ENCODE measurements at regions not wholly inside any gene's neighbourhood (a gene's known extent, or its start where the extent isn't known, plus 50 kb on each side); places are given as distances from the start of the nearest gene placed in this dataset.
"Not testable (repeated sequence)": the region's sequence is repeated elsewhere in the genome, so short reads cannot be mapped to it uniquely, and the experiment has no call there.

- DNase-seq: no peak
These were observed 509.3 kb downstream of the CENPC start for GRCh38 chr4:67035986-67036385.

GRCh38 chr4:67035501-67035900 lies 509.8 kb downstream of the CENPC start:
- DNase-seq: no peak

DNA sequence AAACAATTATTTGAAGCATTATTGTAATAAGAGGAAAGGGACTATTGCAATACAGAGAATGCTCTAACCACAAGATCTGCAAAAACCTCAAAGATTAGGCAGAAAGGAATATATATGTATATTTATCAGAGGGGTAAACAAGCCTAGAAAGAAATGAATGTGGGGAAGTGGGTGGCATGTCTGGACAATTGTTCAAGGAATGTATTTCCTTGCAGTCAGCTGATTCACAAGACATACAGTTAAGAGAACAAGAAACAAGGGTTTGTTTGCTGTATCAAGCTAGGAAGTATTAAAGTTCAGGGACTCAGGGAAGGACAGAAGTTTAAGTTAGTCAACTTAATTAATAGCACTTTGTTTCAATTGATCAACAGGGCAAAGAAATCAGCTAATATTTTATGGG lies 514.7 kb downstream of the CENPC start:
- no peak for DNase-seq

GRCh38 chr4:67020438-67020797 lies 524.9 kb downstream of the CENPC start:
- DNase-seq: no peak

GRCh38 chr4:67019686-67020437 lies 525.4 kb downstream of the CENPC start:
- DNase-seq: no peak

- DNase-seq: no peak
These were observed 530.7 kb downstream of the CENPC start for GRCh38 chr4:67014592-67014991.

DNA sequence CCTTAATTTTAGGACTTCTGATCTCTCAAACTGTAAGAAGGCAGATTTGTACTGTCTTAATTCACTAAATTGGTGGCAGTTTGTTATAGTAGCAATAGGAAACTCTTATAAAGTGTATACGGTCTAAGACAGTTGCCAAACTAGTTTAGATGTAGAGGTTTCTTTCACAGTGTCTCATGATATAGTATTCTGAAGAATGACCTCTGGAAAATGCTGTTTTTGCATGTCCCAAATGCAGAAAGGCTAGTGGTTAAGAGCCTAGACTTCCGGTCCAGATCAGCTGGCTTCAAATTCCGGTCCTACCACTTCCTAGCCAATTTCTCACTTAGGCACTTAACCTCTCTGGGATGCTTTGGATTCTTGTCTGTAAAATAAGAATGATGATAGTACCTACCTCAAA lies 538.5 kb downstream of the CENPC start:
- DNase-seq: no peak

DNA sequence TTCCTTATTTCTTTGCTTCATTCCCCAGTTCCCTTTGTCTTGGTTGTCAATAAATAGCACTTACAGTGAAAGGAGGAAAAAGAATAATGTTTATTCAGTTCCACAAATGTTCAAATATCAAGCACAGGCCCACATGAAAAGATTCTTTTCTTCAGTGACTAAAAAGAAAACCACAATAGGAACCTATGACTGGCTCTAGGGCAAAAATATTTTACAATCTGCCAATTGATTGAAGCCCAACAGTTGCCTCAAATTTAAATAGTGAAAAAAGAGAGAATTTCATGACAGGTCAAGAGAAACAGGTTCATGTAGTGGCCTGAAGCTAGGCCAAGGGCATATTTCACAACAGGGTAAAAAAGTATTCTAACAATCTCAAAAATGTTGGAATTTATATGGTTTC lies 553.8 kb downstream of the CENPC start:
- DNase-seq: no peak

- no peak for DNase-seq
These were observed 570.6 kb downstream of the CENPC start for GRCh38 chr4:66974665-66975064.

- no peak for DNase-seq
These were observed 573.2 kb downstream of the CENPC start for GRCh38 chr4:66972087-66972486.

- DNase-seq: no peak
These were observed 580.8 kb downstream of the CENPC start for GRCh38 chr4:66964467-66964866.

DNA sequence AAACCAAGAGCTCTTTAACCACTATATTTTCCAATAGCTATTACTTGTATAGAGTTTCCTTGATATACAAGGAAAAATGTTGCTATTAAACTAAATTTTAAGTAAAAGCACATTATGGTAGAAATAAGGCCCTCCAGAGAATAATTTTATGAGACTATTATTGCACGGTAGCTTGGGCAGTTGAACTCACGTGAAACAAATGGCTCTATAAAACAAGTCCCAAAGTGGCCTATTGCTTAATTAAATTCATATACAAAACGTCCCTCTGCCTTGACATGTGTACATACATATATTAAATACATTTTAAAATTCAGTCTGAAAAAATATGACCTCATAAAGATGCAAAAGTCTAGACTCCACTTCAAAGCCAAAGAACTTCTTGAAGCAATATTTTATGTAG lies 582.2 kb downstream of the CENPC start:
- DNase-seq: no peak

- DNase-seq: no peak
These were observed 586.1 kb downstream of the CENPC start for GRCh38 chr4:66959207-66959606.

DNA sequence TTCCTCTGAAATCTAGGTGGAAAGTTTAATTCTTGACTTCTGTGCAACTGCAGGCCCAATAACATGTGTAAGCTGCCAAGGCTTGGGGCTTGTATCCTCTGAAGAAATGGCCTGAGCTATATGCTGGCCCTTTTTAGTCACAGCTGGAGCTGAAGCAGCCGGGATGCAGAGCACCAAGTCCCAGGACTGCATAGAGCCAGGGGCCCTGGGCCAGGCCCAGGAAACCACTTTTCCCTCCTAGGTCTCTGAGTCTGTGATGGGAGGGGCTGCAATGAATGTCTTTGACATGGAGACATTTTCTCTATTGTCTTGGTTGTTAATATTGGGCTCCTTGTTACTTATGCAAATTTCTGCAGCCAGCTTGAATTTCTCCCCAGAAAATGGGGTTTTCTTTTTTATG lies 588.5 kb downstream of the CENPC start:
- no peak for DNase-seq

- no peak for DNase-seq
These were observed 588.9 kb downstream of the CENPC start for GRCh38 chr4:66956426-66956825.

GRCh38 chr4:66955784-66956183 lies 589.5 kb downstream of the CENPC start:
- no peak for DNase-seq

- DNase-seq: no peak
These were observed 595.9 kb downstream of the CENPC start for GRCh38 chr4:66949419-66949818.

DNA sequence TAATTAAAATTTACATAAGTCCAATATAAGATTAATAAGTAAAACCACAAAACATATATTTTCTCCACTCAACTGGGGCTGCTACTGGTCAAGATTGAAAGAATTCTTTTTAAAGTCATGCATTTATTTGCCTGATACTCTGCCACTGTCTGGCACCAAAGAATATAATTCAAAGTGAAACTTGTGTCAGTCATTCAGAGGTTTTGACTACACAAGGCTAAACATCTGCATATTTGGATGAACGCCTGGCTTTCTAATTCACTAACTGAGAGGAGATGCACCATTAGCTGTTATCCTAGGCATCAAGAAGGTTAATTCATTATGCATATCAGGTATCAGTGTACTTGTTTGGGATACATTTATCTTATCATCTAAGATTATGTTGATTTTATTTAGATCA lies 598.5 kb downstream of the CENPC start:
- no peak for DNase-seq

DNA sequence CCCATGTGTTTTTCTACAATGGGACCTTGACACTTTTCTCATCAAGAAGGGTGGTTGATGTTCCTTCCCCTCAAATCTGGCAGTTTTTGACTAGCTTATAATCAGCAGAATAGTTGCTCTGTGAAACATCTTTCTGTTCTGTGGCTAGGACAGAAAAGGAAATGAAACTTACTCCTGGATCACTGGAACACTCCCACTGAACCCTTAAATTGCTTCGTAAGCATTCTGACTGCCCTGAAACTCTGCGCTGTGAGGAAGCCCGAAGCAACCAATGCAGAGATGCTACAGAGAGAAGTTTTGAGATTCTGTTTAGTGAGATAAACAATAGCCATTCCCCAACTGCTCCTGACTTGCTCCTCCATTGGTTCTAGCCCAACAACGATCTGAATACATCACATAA lies 602.2 kb downstream of the CENPC start:
- DNase-seq: no peak

DNA sequence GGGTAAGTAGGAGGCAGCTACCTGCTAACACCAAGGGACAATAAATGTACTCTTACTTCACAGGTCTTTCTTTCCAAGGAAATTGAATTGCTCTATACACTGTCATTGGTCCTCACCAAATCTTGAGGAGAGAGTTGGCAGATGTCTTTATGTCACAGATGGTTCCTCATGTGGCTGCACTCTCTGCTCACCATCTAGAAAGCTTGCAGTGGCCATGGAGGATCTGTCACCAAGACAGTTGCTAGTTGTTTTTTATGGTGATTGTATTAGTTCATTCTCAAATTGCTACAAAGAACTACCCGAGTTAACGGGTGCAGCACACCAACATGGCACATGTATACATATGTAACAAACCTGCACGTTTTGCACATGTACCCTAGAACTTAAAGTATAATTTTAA lies 613.3 kb downstream of the CENPC start:
- not testable (repeated sequence) for DNase-seq

- no peak for DNase-seq
These were observed 615.1 kb downstream of the CENPC start for GRCh38 chr4:66930206-66930605.

- no peak for DNase-seq
These were observed 615.6 kb downstream of the CENPC start for GRCh38 chr4:66929748-66930147.

GRCh38 chr4:66928881-66929280 lies 616.4 kb downstream of the CENPC start:
- DNase-seq: not testable (repeated sequence)

GRCh38 chr4:66927937-66928336 lies 617.4 kb downstream of the CENPC start:
- no peak for DNase-seq

DNA sequence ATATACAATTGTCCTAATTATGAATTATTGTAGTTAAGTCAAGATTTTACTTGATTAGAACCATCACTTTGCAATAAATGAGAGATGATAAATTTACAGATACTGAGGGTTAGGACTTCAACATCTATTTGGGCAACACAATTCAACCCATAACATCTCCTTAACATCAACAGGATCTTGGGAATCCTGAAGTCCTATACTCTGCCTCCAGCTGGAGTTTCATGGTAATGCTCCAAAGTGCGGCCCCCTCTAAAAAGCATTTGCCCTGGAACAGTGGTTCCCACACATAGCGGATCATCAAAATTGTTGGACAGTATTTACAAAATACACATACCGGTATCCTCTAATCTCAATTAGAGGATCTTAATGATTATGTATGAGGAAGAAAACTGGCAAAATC lies 618.6 kb downstream of the CENPC start:
- no peak for DNase-seq
